HEK293 (cell line): ENCODE measurements at regions not wholly inside any gene's neighbourhood (a gene's known extent, or its start where the extent isn't known, plus 50 kb on each side); places are given as distances from the start of the nearest gene placed in this dataset.

Source experiments
- CTCF ChIA-PET: fragments of 350-600 bp; formaldehyde crosslinking; extraction: SDS; loops from one replicate; lab custom pipeline; 2021; ENCODE audit warnings: antibody characterized with exemption; lab: Yijun Ruan, JAX
- POLR2A ChIA-PET: fragments of 300-600 bp; formaldehyde crosslinking; extraction: SDS; loops from one replicate; lab custom pipeline; 2020; ENCODE audit warnings: antibody characterized with exemption, inconsistent platforms; lab: Yijun Ruan, JAX
- H3K27ac ChIP-seq: fragments of 200-500 bp; sonication (Bioruptor generic); 2 replicates; pipeline ENCODE4 v1.5.1; 2014; ENCODE audit warnings: low read depth, low read length, control low read depth, inconsistent platforms; ENCODE audit errors: extremely low read depth
- H3K36me3 ChIP-seq, 2 experiments: fragments of 200-500 bp in 1 of 2; sonication (Bioruptor generic) in 1 of 2; 1 replicate in 1 of 2; 2 replicates in 1 of 2; pipeline ENCODE4 v1.5.1; 2014 to 2017; ENCODE audit warnings: inconsistent platforms in 2 of 2, low read length in 2 of 2; ENCODE audit not compliant: control insufficient read depth in 2 of 2, insufficient read depth in 1 of 2
- H3K4me1 ChIP-seq: fragments of 200-500 bp; sonication (Bioruptor generic); 2 replicates; pipeline ENCODE4 v1.5.1; 2014; ENCODE audit warnings: mild to moderate bottlenecking, low read length, inconsistent platforms; ENCODE audit not compliant: control insufficient read depth, insufficient read depth
- H3K4me3 ChIP-seq: 2 replicates; pipeline ENCODE4 v1.5.1; 2011; ENCODE audit warnings: low read depth, mild to moderate bottlenecking, control low read depth, low read length, moderate library complexity
- H3K9me3 ChIP-seq: fragments of 200-500 bp; sonication (Bioruptor generic); 2 replicates; pipeline ENCODE4 v1.5.1; 2014; ENCODE audit warnings: low read depth, low read length, inconsistent platforms; ENCODE audit not compliant: control insufficient read depth, insufficient read depth
- HOXD13 ChIP-seq: sonication (generic); formaldehyde crosslinking; IDR thresholded peaks from 2 replicates; pipeline ENCODE4 v1.8.0; 2022; ENCODE audit warnings: missing genetic modification reagents, borderline replicate concordance
- IKZF3 ChIP-seq: fragments of 450-650 bp; IDR thresholded peaks from 2 replicates; pipeline ENCODE4 v1.5.0; 2018; ENCODE audit warnings: missing biosample characterization, mild to moderate bottlenecking, missing genetic modification characterization, moderate library complexity
- SCRT1 ChIP-seq: fragments of 450-650 bp; formaldehyde crosslinking; IDR thresholded peaks from 2 replicates; pipeline ENCODE4 v1.5.1; 2016; ENCODE audit warnings: missing biosample characterization, missing genetic modification characterization, borderline replicate concordance
- ZBTB17 ChIP-seq: fragments of 450-650 bp; formaldehyde crosslinking; IDR thresholded peaks from 2 replicates; pipeline ENCODE4 v1.5.1; 2016; ENCODE audit warnings: missing biosample characterization, missing genetic modification characterization
- ZEB2 ChIP-seq: fragments of 450-650 bp; formaldehyde crosslinking; IDR thresholded peaks from 2 replicates; pipeline ENCODE4 v1.5.1; 2016; ENCODE audit warnings: missing biosample characterization, missing genetic modification characterization
- ZNF10 ChIP-seq: fragments of 450-650 bp; formaldehyde crosslinking; IDR thresholded peaks from 2 replicates; pipeline ENCODE4 v1.5.1; 2017; ENCODE audit warnings: missing biosample characterization, missing genetic modification characterization
- ZNF155 ChIP-seq: fragments of 450-650 bp; formaldehyde crosslinking; IDR thresholded peaks from 2 replicates; pipeline ENCODE4 v1.5.1; 2016; ENCODE audit warnings: missing biosample characterization, missing genetic modification characterization
- ZNF223 ChIP-seq: fragments of 450-650 bp; formaldehyde crosslinking; IDR thresholded peaks from 2 replicates; pipeline ENCODE4 v1.5.1; 2016; ENCODE audit warnings: missing biosample characterization, missing genetic modification characterization
- ZNF248 ChIP-seq: fragments of 450-650 bp; formaldehyde crosslinking; IDR thresholded peaks from 2 replicates; pipeline ENCODE4 v1.5.1; 2017; ENCODE audit warnings: missing biosample characterization, missing genetic modification characterization
- ZNF292 ChIP-seq: fragments of 450-650 bp; formaldehyde crosslinking; IDR thresholded peaks from 2 replicates; pipeline ENCODE4 v1.5.1; 2016; ENCODE audit warnings: low read depth, missing biosample characterization, missing genetic modification characterization, borderline replicate concordance
- ZNF341 ChIP-seq: fragments of 450-650 bp; formaldehyde crosslinking; IDR thresholded peaks from 2 replicates; pipeline ENCODE4; 2016; ENCODE audit warnings: low read depth, missing biosample characterization, missing genetic modification characterization
- ZNF48 ChIP-seq: fragments of 450-650 bp; formaldehyde crosslinking; IDR thresholded peaks from 2 replicates; pipeline ENCODE4 v1.5.1; 2016; ENCODE audit warnings: missing biosample characterization, missing genetic modification characterization
- ZNF514 ChIP-seq: fragments of 450-650 bp; formaldehyde crosslinking; IDR thresholded peaks from 2 replicates; pipeline ENCODE4 v1.5.1; 2016; ENCODE audit warnings: missing biosample characterization, missing genetic modification characterization
- ZNF521 ChIP-seq: fragments of 450-650 bp; formaldehyde crosslinking; IDR thresholded peaks from 2 replicates; pipeline ENCODE4 v1.5.1; 2017; ENCODE audit warnings: missing biosample characterization, mild to moderate bottlenecking, missing genetic modification characterization
- ZNF600 ChIP-seq: fragments of 450-650 bp; formaldehyde crosslinking; IDR thresholded peaks from 2 replicates; pipeline ENCODE4 v1.5.1; 2016; ENCODE audit warnings: missing biosample characterization, missing genetic modification characterization
- TF ChIP-seq, protein P1 (sequence below): fragments of 450-650 bp; formaldehyde crosslinking; IDR thresholded peaks from 2 replicates; pipeline ENCODE4 v1.5.1; 2016; ENCODE audit warnings: missing biosample characterization, missing genetic modification characterization
- TF ChIP-seq, protein P2 (sequence below): fragments of 450-650 bp; formaldehyde crosslinking; IDR thresholded peaks from 2 replicates; pipeline ENCODE4 v1.5.1; 2017; ENCODE audit warnings: missing biosample characterization, missing genetic modification characterization
- TF ChIP-seq, protein P3 (sequence below): fragments of 450-650 bp; formaldehyde crosslinking; IDR thresholded peaks from 2 replicates; pipeline ENCODE4 v1.5.1; 2016; ENCODE audit warnings: missing biosample characterization, missing genetic modification characterization
- TF ChIP-seq, protein P4 (sequence below): fragments of 450-650 bp; formaldehyde crosslinking; conservative IDR thresholded peaks from 2 replicates; pipeline ENCODE4 v1.5.1; 2016; ENCODE audit warnings: low read depth, missing biosample characterization, missing genetic modification characterization
- TF ChIP-seq, protein P5 (sequence below): fragments of 450-650 bp; formaldehyde crosslinking; IDR thresholded peaks from 2 replicates; pipeline ENCODE4 v1.5.1; 2016; ENCODE audit warnings: missing biosample characterization, missing genetic modification characterization
- TF ChIP-seq, protein P6 (sequence below): fragments of 450-650 bp; formaldehyde crosslinking; IDR thresholded peaks from 2 replicates; pipeline ENCODE4 v1.5.1; 2016; ENCODE audit warnings: missing biosample characterization, missing genetic modification characterization

- Histone ChIP-seq H3K4me1 (no peaks in the 10 kb centered on the region), H3K36me3 (no peaks in the 10 kb centered on the region), H3K27ac (no peak overlapping the region), H3K9me3 (no peaks in the 10 kb centered on the region), H3K4me3 (no peak overlapping the region)
- ChIA-PET POLR2A (no interaction called here), CTCF (no interaction called here)
- TF ChIP-seq HOXD13 (CRISPR knock-in tag) (no peak), ZBTB17 (tag by site-specific recombination) (no peak), ZNF248 (tag by site-specific recombination) (no peak), ZNF10 (tag by site-specific recombination) (no peak), ZEB2 (tag by site-specific recombination) (no peak), IKZF3 (no peak), ZNF155 (tag by site-specific recombination) (no peak), ZNF292 (tag by site-specific recombination) (no peak), ZNF600 (tag by site-specific recombination) (no peak), ZNF514 (tag by site-specific recombination) (no peak), ZNF223 (tag by site-specific recombination) (no peak), SCRT1 (tag by site-specific recombination) (no peak)
- TF ChIP-seq, protein P1, sequence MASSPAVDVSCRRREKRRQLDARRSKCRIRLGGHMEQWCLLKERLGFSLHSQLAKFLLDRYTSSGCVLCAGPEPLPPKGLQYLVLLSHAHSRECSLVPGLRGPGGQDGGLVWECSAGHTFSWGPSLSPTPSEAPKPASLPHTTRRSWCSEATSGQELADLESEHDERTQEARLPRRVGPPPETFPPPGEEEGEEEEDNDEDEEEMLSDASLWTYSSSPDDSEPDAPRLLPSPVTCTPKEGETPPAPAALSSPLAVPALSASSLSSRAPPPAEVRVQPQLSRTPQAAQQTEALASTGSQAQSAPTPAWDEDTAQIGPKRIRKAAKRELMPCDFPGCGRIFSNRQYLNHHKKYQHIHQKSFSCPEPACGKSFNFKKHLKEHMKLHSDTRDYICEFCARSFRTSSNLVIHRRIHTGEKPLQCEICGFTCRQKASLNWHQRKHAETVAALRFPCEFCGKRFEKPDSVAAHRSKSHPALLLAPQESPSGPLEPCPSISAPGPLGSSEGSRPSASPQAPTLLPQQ (tag by site-specific recombination): no peak
- TF ChIP-seq, protein P2, sequence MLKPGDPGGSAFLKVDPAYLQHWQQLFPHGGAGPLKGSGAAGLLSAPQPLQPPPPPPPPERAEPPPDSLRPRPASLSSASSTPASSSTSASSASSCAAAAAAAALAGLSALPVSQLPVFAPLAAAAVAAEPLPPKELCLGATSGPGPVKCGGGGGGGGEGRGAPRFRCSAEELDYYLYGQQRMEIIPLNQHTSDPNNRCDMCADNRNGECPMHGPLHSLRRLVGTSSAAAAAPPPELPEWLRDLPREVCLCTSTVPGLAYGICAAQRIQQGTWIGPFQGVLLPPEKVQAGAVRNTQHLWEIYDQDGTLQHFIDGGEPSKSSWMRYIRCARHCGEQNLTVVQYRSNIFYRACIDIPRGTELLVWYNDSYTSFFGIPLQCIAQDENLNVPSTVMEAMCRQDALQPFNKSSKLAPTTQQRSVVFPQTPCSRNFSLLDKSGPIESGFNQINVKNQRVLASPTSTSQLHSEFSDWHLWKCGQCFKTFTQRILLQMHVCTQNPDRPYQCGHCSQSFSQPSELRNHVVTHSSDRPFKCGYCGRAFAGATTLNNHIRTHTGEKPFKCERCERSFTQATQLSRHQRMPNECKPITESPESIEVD: no peak
- TF ChIP-seq, protein P3, sequence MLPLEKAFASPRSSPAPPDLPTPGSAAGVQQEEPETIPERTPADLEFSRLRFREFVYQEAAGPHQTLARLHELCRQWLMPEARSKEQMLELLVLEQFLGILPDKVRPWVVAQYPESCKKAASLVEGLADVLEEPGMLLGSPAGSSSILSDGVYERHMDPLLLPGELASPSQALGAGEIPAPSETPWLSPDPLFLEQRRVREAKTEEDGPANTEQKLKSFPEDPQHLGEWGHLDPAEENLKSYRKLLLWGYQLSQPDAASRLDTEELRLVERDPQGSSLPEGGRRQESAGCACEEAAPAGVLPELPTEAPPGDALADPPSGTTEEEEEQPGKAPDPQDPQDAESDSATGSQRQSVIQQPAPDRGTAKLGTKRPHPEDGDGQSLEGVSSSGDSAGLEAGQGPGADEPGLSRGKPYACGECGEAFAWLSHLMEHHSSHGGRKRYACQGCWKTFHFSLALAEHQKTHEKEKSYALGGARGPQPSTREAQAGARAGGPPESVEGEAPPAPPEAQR (tag by site-specific recombination): no peak
- TF ChIP-seq, protein P4, sequence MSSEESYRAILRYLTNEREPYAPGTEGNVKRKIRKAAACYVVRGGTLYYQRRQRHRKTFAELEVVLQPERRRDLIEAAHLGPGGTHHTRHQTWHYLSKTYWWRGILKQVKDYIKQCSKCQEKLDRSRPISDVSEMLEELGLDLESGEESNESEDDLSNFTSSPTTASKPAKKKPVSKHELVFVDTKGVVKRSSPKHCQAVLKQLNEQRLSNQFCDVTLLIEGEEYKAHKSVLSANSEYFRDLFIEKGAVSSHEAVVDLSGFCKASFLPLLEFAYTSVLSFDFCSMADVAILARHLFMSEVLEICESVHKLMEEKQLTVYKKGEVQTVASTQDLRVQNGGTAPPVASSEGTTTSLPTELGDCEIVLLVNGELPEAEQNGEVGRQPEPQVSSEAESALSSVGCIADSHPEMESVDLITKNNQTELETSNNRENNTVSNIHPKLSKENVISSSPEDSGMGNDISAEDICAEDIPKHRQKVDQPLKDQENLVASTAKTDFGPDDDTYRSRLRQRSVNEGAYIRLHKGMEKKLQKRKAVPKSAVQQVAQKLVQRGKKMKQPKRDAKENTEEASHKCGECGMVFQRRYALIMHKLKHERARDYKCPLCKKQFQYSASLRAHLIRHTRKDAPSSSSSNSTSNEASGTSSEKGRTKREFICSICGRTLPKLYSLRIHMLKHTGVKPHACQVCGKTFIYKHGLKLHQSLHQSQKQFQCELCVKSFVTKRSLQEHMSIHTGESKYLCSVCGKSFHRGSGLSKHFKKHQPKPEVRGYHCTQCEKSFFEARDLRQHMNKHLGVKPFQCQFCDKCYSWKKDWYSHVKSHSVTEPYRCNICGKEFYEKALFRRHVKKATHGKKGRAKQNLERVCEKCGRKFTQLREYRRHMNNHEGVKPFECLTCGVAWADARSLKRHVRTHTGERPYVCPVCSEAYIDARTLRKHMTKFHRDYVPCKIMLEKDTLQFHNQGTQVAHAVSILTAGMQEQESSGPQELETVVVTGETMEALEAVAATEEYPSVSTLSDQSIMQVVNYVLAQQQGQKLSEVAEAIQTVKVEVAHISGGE (tag by site-specific recombination): no peak
- TF ChIP-seq, protein P5, sequence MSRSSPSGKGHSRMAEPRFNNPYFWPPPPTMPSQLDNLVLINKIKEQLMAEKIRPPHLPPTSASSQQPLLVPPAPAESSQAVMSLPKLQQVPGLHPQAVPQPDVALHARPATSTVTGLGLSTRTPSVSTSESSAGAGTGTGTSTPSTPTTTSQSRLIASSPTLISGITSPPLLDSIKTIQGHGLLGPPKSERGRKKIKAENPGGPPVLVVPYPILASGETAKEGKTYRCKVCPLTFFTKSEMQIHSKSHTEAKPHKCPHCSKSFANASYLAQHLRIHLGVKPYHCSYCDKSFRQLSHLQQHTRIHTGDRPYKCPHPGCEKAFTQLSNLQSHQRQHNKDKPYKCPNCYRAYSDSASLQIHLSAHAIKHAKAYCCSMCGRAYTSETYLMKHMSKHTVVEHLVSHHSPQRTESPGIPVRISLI (tag by site-specific recombination): no peak
These were observed 86.6 kb downstream of the RND3 start for GRCh38 chr2:150400849-150401248.

DNA sequence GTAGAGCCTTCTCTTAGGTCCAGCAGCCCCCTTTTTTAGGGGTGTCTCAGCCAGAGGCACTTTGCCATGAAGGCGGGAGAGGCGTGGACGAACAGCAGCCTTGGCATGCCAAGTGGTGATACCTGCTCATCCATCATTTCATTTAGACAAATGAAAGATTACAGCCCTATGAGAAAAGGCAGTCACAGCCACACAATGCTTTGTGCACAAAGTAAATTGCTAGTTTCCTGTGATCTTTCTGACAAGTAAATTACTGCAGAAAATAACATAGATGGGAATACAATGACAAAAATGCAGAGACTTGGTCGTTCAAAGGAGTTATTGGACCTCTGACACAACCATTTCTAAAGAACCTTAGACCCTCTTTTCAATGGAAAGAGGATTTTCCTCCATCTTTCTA, 94.9 kb downstream of the RND3 start:
- no peak overlapping the region for H3K27ac ChIP-seq
- CTCF ChIA-PET: no interaction called here
- TF ChIP-seq ZNF521 (no peak), ZNF48 (tag by site-specific recombination) (no peak), ZNF341 (tag by site-specific recombination) (no peak)
- TF ChIP-seq, protein P2: no peak
- TF ChIP-seq, protein P6, sequence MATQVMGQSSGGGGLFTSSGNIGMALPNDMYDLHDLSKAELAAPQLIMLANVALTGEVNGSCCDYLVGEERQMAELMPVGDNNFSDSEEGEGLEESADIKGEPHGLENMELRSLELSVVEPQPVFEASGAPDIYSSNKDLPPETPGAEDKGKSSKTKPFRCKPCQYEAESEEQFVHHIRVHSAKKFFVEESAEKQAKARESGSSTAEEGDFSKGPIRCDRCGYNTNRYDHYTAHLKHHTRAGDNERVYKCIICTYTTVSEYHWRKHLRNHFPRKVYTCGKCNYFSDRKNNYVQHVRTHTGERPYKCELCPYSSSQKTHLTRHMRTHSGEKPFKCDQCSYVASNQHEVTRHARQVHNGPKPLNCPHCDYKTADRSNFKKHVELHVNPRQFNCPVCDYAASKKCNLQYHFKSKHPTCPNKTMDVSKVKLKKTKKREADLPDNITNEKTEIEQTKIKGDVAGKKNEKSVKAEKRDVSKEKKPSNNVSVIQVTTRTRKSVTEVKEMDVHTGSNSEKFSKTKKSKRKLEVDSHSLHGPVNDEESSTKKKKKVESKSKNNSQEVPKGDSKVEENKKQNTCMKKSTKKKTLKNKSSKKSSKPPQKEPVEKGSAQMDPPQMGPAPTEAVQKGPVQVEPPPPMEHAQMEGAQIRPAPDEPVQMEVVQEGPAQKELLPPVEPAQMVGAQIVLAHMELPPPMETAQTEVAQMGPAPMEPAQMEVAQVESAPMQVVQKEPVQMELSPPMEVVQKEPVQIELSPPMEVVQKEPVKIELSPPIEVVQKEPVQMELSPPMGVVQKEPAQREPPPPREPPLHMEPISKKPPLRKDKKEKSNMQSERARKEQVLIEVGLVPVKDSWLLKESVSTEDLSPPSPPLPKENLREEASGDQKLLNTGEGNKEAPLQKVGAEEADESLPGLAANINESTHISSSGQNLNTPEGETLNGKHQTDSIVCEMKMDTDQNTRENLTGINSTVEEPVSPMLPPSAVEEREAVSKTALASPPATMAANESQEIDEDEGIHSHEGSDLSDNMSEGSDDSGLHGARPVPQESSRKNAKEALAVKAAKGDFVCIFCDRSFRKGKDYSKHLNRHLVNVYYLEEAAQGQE: no peak

More for the DNA sequence above, 94.9 kb downstream of the RND3 start:
- no peaks in the 10 kb centered on the region for H3K9me3 ChIP-seq
- H3K36me3 ChIP-seq: no peaks in the 10 kb centered on the region
- POLR2A ChIA-PET: no interaction called here
- no peak overlapping the region for H3K4me3 ChIP-seq
- H3K4me1 ChIP-seq: no peaks in the 10 kb centered on the region
